GM12878 (cell line): ENCODE measurements at regions not wholly inside any gene's neighbourhood (a gene's known extent, or its start where the extent isn't known, plus 50 kb on each side); places are given as distances from the start of the nearest gene placed in this dataset.

Experiments used
- ATAC-seq: fragments of 200-7000 bp; cut with Tn5 transposase; 3 replicates; pipeline ENCODE4 v1.9.1; 2020; ENCODE audit warnings: mild to moderate bottlenecking, moderate library complexity
- BruUV-seq: library from RNA; stranded (reverse); fragments of 400-500 nt; replicated peaks from 2 replicates; lab custom pipeline; 2021; lab: Mats Ljungman, UMichigan
- CTCF ChIA-PET: fragments of 300-600 bp; sonication (Branson Sonifier 250); formaldehyde crosslinking; extraction: SDS; loops from one replicate; lab custom pipeline; 2021; ENCODE audit warnings: inconsistent platforms; lab: Yijun Ruan, JAX
- POLR2A ChIA-PET: fragments of 350-600 bp; formaldehyde crosslinking; extraction: SDS; loops from one replicate; lab custom pipeline; 2021; ENCODE audit warnings: inconsistent platforms; lab: Charles Lee
- RAD21 ChIA-PET: fragments of 300-600 bp; sonication (Branson Sonifier 250); formaldehyde crosslinking; loops from one replicate; lab custom pipeline; 2023; ENCODE audit warnings: antibody characterized with exemption; ENCODE audit not compliant: unreplicated experiment; lab: Charles Lee
- SMC1A ChIA-PET: fragments of 300-600 bp; sonication (Branson Sonifier 250); formaldehyde crosslinking; loops from one replicate; lab custom pipeline; 2023; ENCODE audit not compliant: unreplicated experiment, uncharacterized antibody; lab: Charles Lee
- DNase-seq: peaks from one replicate; pipeline ENCODE4 v3.0.0-alpha.2; 2011; ENCODE audit warnings: low read depth, low spot score
- FAIRE-seq: peaks from 3 replicates; lab custom pipeline; 2011; peaks lifted over from hg19 to GRCh38; lab: Jason Lieb, UNC
- H2AFZ ChIP-seq: 2 replicates; pipeline ENCODE4 v1.6.0; 2011; ENCODE audit warnings: low read depth, low read length, control low read depth; ENCODE audit not compliant: control insufficient read depth
- H3K27ac ChIP-seq: 2 replicates; pipeline ENCODE4 v1.5.1; 2011; ENCODE audit warnings: control low read depth; ENCODE audit not compliant: control insufficient read depth, insufficient read depth
- H3K27me3 ChIP-seq, 2 experiments: replicated peaks in 1 of 2; 2 replicates each; pipeline versions ENCODE4 v1.6.0 to v1.6.1; 2011; ENCODE audit warnings: low read length in 1 of 2; ENCODE audit not compliant: control insufficient read depth in 2 of 2, insufficient read depth in 2 of 2
- H3K36me3 ChIP-seq, 2 experiments: 2 replicates each; pipeline ENCODE4 v1.5.1; 2011; ENCODE audit warnings: low read length in 1 of 2; ENCODE audit not compliant: control insufficient read depth in 2 of 2, insufficient read depth in 2 of 2
- H3K4me1 ChIP-seq: 2 replicates; pipeline ENCODE4 v1.6.1; 2011; ENCODE audit warnings: mild to moderate bottlenecking, low read length, moderate library complexity, mixed read lengths; ENCODE audit not compliant: control insufficient read depth, insufficient read depth
- H3K4me2 ChIP-seq: 2 replicates; pipeline ENCODE4 v1.6.0; 2011; ENCODE audit warnings: control low read depth; ENCODE audit not compliant: control insufficient read depth, insufficient read depth
- H3K4me3 ChIP-seq: fragments of 200-600 bp; sonication (generic); 2 replicates; pipeline ENCODE4 v1.5.1; 2016
- H3K79me2 ChIP-seq: 2 replicates; pipeline ENCODE4 v1.6.0; 2011; ENCODE audit warnings: low read length; ENCODE audit not compliant: control insufficient read depth, insufficient read depth
- H3K9ac ChIP-seq: 2 replicates; pipeline ENCODE4 v1.8.0; 2011; ENCODE audit warnings: low read length, control low read depth, mixed read lengths; ENCODE audit not compliant: control insufficient read depth, insufficient read depth
- H3K9me3 ChIP-seq: replicated peaks from 3 replicates; pipeline ENCODE4 v1.5.1; 2011; ENCODE audit warnings: mild to moderate bottlenecking, low read length; ENCODE audit not compliant: control insufficient read depth, insufficient read depth
- H4K20me1 ChIP-seq: 2 replicates; pipeline ENCODE4 v1.6.0; 2011; ENCODE audit not compliant: control insufficient read depth, insufficient read depth
- EGR1 ChIP-seq, 2 experiments: IDR thresholded peaks; 1 replicate in 1 of 2; 2 replicates in 1 of 2; pipeline ENCODE4 v1.6.1; 2011 to 2012; ENCODE audit warnings: low read depth in 2 of 2, low read length in 2 of 2, borderline replicate concordance in 1 of 2, mild to moderate bottlenecking in 1 of 2, moderate library complexity in 1 of 2
- ESRRA ChIP-seq: IDR thresholded peaks from 2 replicates; pipeline ENCODE4 v1.6.1; 2012; ENCODE audit warnings: mild to moderate bottlenecking, low read length, improper control_type of control experiment
- JUND ChIP-seq: IDR thresholded peaks from 2 replicates; pipeline ENCODE4 v1.6.1; 2012; ENCODE audit warnings: low read depth, mild to moderate bottlenecking, low read length, improper control_type of control experiment, moderate library complexity
- NBN ChIP-seq: fragments of 450-650 bp; IDR thresholded peaks from 2 replicates; pipeline ENCODE4 v1.6.1; 2016
- NR2F1 ChIP-seq: fragments of 450-650 bp; conservative IDR thresholded peaks from 2 replicates; pipeline ENCODE4 v1.6.1; 2017; ENCODE audit warnings: mild to moderate bottlenecking
- RAD51 ChIP-seq: fragments of 450-650 bp; IDR thresholded peaks from 2 replicates; pipeline ENCODE4 v1.6.1; 2016; ENCODE audit warnings: moderate library complexity, mild to moderate bottlenecking, inconsistent platforms
- RUNX3 ChIP-seq: IDR thresholded peaks from 2 replicates; pipeline ENCODE4 v1.6.1; 2012; ENCODE audit warnings: low read length, inconsistent platforms
- SIN3A ChIP-seq: IDR thresholded peaks from 2 replicates; pipeline ENCODE4 v1.6.1; 2012; ENCODE audit warnings: low read depth, low read length, improper control_type of control experiment
- ZNF384 ChIP-seq: IDR thresholded peaks from 2 replicates; pipeline ENCODE4 v1.6.1; 2012; ENCODE audit warnings: low read depth, mild to moderate bottlenecking, low read length, improper control_type of control experiment, borderline replicate concordance
- ZNF622 ChIP-seq: fragments of 450-650 bp; IDR thresholded peaks from 2 replicates; pipeline ENCODE4 v1.6.1; 2017; ENCODE audit warnings: mild to moderate bottlenecking, inconsistent platforms
- ZSCAN29 ChIP-seq: fragments of 450-650 bp; IDR thresholded peaks from 2 replicates; pipeline ENCODE4 v1.6.1; 2017; ENCODE audit warnings: mild to moderate bottlenecking, moderate library complexity
- WGBS: methylation state at CpG from one replicate; pipeline ENCODE4 v1.1.6; 2016; ENCODE audit warnings: low lambda C conversion rate; ENCODE audit not compliant: insufficient replicate concordance, insufficient coverage; ENCODE audit errors: missing lambda C conversion rate; 5-methylcytosine and 5-hydroxymethylcytosine counted together
- in situ Hi-C: fragments of 300-500 bp; cut with MboI; formaldehyde crosslinking; loops from 9 replicates; pipeline ENCODE4 v1.14.3; 2018; ENCODE audit warnings: mixed read lengths
- intact Hi-C: fragments of 100-400 bp; cut with micrococcal nuclease; formaldehyde crosslinking; loops from one replicate; pipeline ENCODE4 v1.14.2; 2022; ENCODE audit not compliant: unreplicated experiment
- TF ChIP-seq, protein P1 (sequence below): IDR thresholded peaks from 2 replicates; pipeline ENCODE4 v1.6.1; 2011; ENCODE audit warnings: low read depth, mild to moderate bottlenecking, low read length, moderate library complexity, borderline replicate concordance; ENCODE audit errors: extremely low read depth

DNA sequence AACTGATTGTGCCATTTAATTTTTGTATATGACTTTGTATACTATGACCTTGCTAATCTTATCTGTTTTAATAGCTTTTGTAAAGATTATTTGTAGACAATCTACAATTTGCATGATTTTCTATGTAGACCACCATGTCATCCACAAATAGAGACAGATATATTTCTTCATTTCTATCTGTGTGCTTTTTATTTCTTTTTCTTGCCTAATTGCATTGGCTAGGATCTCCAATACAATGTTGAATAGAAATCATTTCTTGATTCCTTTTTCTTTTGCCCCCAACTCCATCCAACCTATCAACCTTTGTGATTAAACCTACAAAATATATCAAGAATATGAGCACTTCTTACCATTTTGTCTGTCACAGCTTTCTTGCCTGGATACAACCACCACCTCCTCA lies 232.6 kb upstream of the POU3F1 start:
- DNase-seq = no peak
- no TSS peak for BruUV-seq
- CTCF ChIA-PET = interaction anchor here (1.2 kb wide), 1 partner anchor 10 kb away, joined by 5 read pairs; no protein-coding TSS in a partner anchor
- TF ChIP-seq NR2F1 = no peak
- H3K4me2 ChIP-seq = no peak overlapping the region
- RAD21 ChIA-PET = no interaction called here
- FAIRE-seq = no peak
- intact Hi-C loops = no loop called here
- no peak for ATAC-seq
- peaks cover 2% of the 10 kb centered on the region; the same call in 2 of the 3 replicates for H3K9me3 ChIP-seq
- no peak overlapping the region for H2AFZ ChIP-seq
- H3K36me3 ChIP-seq = no peaks in the 10 kb centered on the region
- no peak overlapping the region for H3K27ac ChIP-seq
- POLR2A ChIA-PET = no interaction called here
- no peaks in the 10 kb centered on the region for H3K79me2 ChIP-seq
- in situ Hi-C loops = no loop called here
- H3K4me1 ChIP-seq = no peaks in the 10 kb centered on the region
- no peaks in the 10 kb centered on the region for H4K20me1 ChIP-seq
- no peak overlapping the region for H3K9ac ChIP-seq
- SMC1A ChIA-PET = interaction anchor here (1.1 kb wide), 1 partner anchor 16 kb away, joined by 3 read pairs; no protein-coding TSS in a partner anchor
- no peaks in the 10 kb centered on the region; a peak in 1 of 4 replicates for H3K27me3 ChIP-seq
- no peak overlapping the region for H3K4me3 ChIP-seq

GRCh38 chr1:38277646-38278045 lies 231.1 kb upstream of the POU3F1 start:
- WGBS = 58% methylated on average over 2 of the region's 2 CpGs
- Histone ChIP-seq H3K4me1 (no peaks in the 10 kb centered on the region), H3K4me2 (no peak overlapping the region), H3K79me2 (no peaks in the 10 kb centered on the region), H3K4me3 (no peak overlapping the region), H3K9me3 (peaks cover 2% of the 10 kb centered on the region; the same call in 2 of the 3 replicates), H3K9ac (no peak overlapping the region), H3K36me3 (no peaks in the 10 kb centered on the region), H3K27me3 (no peaks in the 10 kb centered on the region), H3K27ac (no peak overlapping the region), H2AFZ (no peak overlapping the region), H4K20me1 (no peaks in the 10 kb centered on the region)
- ChIA-PET SMC1A (interaction anchor here (0.6 kb wide), 1 partner anchor 283 kb away, joined by 3 read pairs; no protein-coding TSS in a partner anchor), CTCF (no interaction called here), RAD21 (no interaction called here), POLR2A (no interaction called here)
- DNase-seq = no peak
- BruUV-seq = no TSS peak
- TF ChIP-seq ZNF622 = no peak
- TF ChIP-seq EGR1 (IDR thresholded peaks at IDR 0.05; ENCODE audit: borderline replicate concordance in 1 of 2, low read depth in 2 of 2, low read length in 2 of 2) = no peak
- TF ChIP-seq, protein P1, sequence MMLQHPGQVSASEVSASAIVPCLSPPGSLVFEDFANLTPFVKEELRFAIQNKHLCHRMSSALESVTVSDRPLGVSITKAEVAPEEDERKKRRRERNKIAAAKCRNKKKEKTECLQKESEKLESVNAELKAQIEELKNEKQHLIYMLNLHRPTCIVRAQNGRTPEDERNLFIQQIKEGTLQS = no peak
- no peak for TF ChIP-seq JUND
- no peak for TF ChIP-seq ZNF384
- TF ChIP-seq NBN = no peak
- no peak for TF ChIP-seq ZSCAN29
- no peak for TF ChIP-seq RUNX3
- no peak for TF ChIP-seq SIN3A
- TF ChIP-seq RAD51 = no peak
- no peak for TF ChIP-seq ESRRA
- intact Hi-C loops (no loop called here), in situ Hi-C loops (no loop called here)
- FAIRE-seq = no peak
- ATAC-seq = no peak
